Sigmoid colon (tissue), 6 donors: ENCODE measurements at regions not wholly inside any gene's neighbourhood (a gene's known extent, or its start where the extent isn't known, plus 50 kb on each side); places are given as distances from the start of the nearest gene placed in this dataset.

Source experiments
- DNase-seq: peaks from one replicate; pipeline ENCODE4 v3.0.0-alpha.2; 2019
- H3K27ac ChIP-seq, 4 donors: fragments of 200-600 bp; sonication (generic); one replicate each; pipeline ENCODE4 v1.5.1; 2016 to 2019; ENCODE audit warnings: mild to moderate bottlenecking in 1 of 4
- H3K27me3 ChIP-seq, 3 donors: fragments of 200-600 bp; sonication (generic); one replicate each; pipeline ENCODE4 v1.5.1; 2019; ENCODE audit warnings: mild to moderate bottlenecking in 1 of 3
- H3K36me3 ChIP-seq, 4 donors: fragments of 200-600 bp; sonication (generic); one replicate each; pipeline ENCODE4 v1.5.1; 2016 to 2019
- H3K4me1 ChIP-seq, 4 donors: fragments of 200-600 bp; sonication (generic); one replicate each; pipeline ENCODE4 v1.5.1; 2017 to 2019
- H3K4me3 ChIP-seq, 4 donors: fragments of 200-600 bp; sonication (generic); one replicate each; pipeline ENCODE4 v1.5.1; 2017 to 2019; ENCODE audit warnings: mild to moderate bottlenecking in 2 of 4, moderate library complexity in 1 of 4
- H3K9me3 ChIP-seq, 4 donors: fragments of 200-600 bp in 3 of 4; sonication (generic) in 3 of 4; one replicate each; pipeline versions ENCODE4 v1.5.1 to v1.6.1; 2013 to 2019
- EP300 ChIP-seq, 4 donors: sonication (generic); formaldehyde crosslinking; IDR thresholded peaks; one replicate each; pipeline ENCODE4 v1.6.1; 2017; ENCODE audit warnings: antibody characterized with exemption in 4 of 4
- POLR2A ChIP-seq, 2 donors: fragments of 450-650 bp; IDR thresholded peaks; one replicate each; pipeline ENCODE4 v1.6.1; 2016; ENCODE audit warnings: antibody characterized with exemption in 2 of 2, mild to moderate bottlenecking in 2 of 2, moderate library complexity in 2 of 2
- POLR2AphosphoS5 ChIP-seq, 4 donors: sonication (generic); formaldehyde crosslinking; IDR thresholded peaks; one replicate each; pipeline ENCODE4 v1.6.1; 2017; ENCODE audit warnings: antibody characterized with exemption in 4 of 4
- WGBS, 2 donors: extraction: QIAGEN DNeasy Blood & Tissue Kit; methylation state at CpG; one replicate each; pipeline ENCODE4 v1.1.7; 2013; 5-methylcytosine and 5-hydroxymethylcytosine counted together
- intact Hi-C: fragments of 100-400 bp; cut with DNase I; formaldehyde crosslinking; loops from one replicate; pipeline ENCODE4 v1.15.1; 2023
- TF ChIP-seq, protein P1 (sequence below), 4 experiments: fragments of 450-650 bp in 3 of 4; fragments of 200-600 bp in 1 of 4; IDR thresholded peaks; one replicate each; pipeline ENCODE4 v1.5.1; 2016 to 2019; ENCODE audit warnings: antibody characterized with exemption in 4 of 4, mild to moderate bottlenecking in 3 of 4, moderate library complexity in 2 of 4
- donor health status: healthy with polysubstance abuse.
- donor health status: healthy.

DNA sequence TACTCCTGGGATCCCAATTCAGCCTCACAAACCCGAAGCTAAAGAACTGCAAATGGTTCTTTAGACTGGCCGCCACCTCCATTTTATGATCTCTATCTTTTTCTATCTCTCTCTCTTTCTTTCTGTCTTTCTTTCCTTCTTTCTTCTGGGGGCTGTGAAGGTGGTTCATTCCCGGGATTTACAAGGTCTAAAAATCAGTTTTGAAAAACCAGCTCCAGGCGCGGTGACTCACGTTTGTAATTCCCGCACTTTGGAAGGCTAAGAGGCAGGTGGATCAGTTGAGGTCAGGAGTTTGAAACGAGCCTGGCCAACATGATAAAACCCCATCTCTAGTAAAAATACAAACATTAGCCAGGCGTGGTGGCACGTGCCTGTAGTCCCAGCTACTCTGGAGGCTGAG is 67.2 kb upstream of the VASH1 start:
- Histone ChIP-seq H3K4me1 (no peaks in the 10 kb centered on the region), H3K9me3 (no peaks in the 10 kb centered on the region), H3K27ac (no peak overlapping the region), H3K4me3 (no peak overlapping the region), H3K27me3 (no peaks in the 10 kb centered on the region), H3K36me3 (no peaks in the 10 kb centered on the region)
- 25 to 71% methylated on average over 10 of the region's 10 CpGs for WGBS, 2 donors
- intact Hi-C loops, result no loop called here
- TF ChIP-seq, protein P1, sequence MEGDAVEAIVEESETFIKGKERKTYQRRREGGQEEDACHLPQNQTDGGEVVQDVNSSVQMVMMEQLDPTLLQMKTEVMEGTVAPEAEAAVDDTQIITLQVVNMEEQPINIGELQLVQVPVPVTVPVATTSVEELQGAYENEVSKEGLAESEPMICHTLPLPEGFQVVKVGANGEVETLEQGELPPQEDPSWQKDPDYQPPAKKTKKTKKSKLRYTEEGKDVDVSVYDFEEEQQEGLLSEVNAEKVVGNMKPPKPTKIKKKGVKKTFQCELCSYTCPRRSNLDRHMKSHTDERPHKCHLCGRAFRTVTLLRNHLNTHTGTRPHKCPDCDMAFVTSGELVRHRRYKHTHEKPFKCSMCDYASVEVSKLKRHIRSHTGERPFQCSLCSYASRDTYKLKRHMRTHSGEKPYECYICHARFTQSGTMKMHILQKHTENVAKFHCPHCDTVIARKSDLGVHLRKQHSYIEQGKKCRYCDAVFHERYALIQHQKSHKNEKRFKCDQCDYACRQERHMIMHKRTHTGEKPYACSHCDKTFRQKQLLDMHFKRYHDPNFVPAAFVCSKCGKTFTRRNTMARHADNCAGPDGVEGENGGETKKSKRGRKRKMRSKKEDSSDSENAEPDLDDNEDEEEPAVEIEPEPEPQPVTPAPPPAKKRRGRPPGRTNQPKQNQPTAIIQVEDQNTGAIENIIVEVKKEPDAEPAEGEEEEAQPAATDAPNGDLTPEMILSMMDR (IDR thresholded peaks at IDR 0.05), result no peak
- TF ChIP-seq POLR2AphosphoS5 (IDR thresholded peaks at IDR 0.05), result no peak
- no peak for TF ChIP-seq POLR2A (IDR thresholded peaks at IDR 0.05)
- TF ChIP-seq EP300 (IDR thresholded peaks at IDR 0.05), result no peak
- no peak for DNase-seq

DNA sequence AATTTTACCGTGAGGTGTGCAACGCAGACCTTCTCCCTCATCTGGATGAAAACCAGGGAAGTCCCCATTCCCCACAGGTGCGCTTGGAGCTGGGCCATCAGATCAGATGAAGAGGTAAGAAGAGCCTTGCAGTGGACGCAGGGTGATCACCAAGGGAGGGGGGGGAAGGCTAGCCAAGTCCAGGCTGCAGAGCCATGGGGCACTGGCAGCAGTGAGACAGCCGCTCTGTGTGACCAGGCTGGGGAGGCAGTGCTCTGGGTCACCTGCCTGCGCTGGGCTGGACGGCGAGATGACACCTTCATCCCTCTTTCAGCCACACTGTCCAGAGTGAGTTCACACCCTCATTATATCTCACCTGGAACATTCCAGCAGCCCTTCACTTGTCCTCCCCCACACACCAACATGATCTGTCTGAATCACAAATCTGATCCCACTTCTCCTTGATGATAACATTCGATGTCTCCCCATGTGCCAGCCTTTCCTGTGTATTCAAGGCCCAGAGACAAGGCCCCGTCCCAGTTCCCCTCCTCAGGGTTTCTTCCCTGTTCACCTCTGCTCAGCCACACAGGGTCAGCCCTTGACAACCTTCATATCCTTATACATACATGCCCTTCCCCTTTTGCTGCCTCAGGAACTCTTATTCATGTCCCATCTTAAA is 65.9 kb upstream of the VASH1 start:
- peaks cover 0 to 7% (median 2%) of the 10 kb centered on the region in 4 donors for H3K4me1 ChIP-seq
- H3K27me3 ChIP-seq, result no peaks in the 10 kb centered on the region
- H3K36me3 ChIP-seq, result no peaks in the 10 kb centered on the region
- no peak overlapping the region for H3K27ac ChIP-seq
- intact Hi-C loops, result no loop called here
- no peak for DNase-seq
- 91 to 92% methylated on average over 10 of the region's 10 CpGs for WGBS, 2 donors
- TF ChIP-seq POLR2A (IDR thresholded peaks at IDR 0.05), result no peak
- TF ChIP-seq, protein P1 (IDR thresholded peaks at IDR 0.05), result no peak
- TF ChIP-seq EP300 (IDR thresholded peaks at IDR 0.05), result no peak
- no peak for TF ChIP-seq POLR2AphosphoS5 (IDR thresholded peaks at IDR 0.05)
- H3K9me3 ChIP-seq, result no peaks in the 10 kb centered on the region
- H3K4me3 ChIP-seq, result no peak overlapping the region

DNA sequence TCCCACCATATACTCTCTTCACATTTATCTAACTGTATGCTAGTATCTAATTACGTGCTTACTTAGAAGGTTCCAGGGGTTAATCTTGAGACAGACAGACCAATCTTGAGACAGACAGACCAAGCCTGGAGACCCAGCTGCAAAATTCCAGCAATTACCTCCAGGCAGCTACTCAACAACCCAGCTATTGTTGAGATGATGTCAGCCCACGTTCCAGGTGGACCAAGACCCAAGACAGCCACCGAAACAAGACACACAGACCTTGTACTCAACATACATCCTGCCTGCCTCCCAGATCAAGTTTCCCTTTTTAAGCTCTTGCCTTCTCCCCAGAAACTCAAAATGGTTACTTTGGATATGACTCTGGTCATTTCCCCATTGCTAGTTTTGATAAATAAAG is 64.9 kb upstream of the VASH1 start:
- Histone ChIP-seq H3K4me3 (no peak overlapping the region), H3K36me3 (no peaks in the 10 kb centered on the region), H3K27ac (no peak overlapping the region), H3K4me1 (peaks cover 0 to 7% (median 2%) of the 10 kb centered on the region in 4 donors), H3K9me3 (no peaks in the 10 kb centered on the region), H3K27me3 (no peaks in the 10 kb centered on the region)
- DNase-seq, result no peak
- intact Hi-C loops, result no loop called here
- TF ChIP-seq POLR2AphosphoS5 (IDR thresholded peaks at IDR 0.05), result no peak
- 85% methylated on average over 3 of the region's 3 CpGs for WGBS, 2 donors

DNA sequence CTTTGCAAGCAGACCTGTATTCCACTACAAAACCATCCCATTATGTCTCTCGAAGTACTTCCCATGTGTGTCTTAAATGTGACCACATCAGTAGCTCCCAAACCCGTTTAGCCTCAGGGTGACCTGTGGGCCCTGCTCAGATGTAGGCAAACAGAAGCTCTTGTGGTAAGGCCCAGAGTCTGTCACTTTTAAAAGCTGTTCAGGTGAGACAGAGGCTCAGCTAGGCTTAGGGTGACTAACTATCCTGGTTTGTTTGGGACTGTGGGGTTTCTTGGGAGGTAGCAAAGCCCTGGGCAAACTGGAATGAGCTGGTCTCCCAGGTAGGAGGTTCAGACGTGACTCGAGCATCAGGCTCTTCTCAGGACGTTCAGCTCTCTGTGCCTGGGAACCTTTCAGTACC is 64.5 kb upstream of the VASH1 start:
- Histone ChIP-seq H3K4me1 (peaks cover 0 to 7% (median 2%) of the 10 kb centered on the region in 4 donors), H3K9me3 (no peaks in the 10 kb centered on the region), H3K27ac (no peak overlapping the region), H3K27me3 (no peaks in the 10 kb centered on the region), H3K4me3 (no peak overlapping the region), H3K36me3 (no peaks in the 10 kb centered on the region)
- TF ChIP-seq POLR2A (IDR thresholded peaks at IDR 0.05) (no peak), EP300 (IDR thresholded peaks at IDR 0.05) (no peak)
- DNase-seq, result no peak
- 83% methylated on average over 5 of the region's 5 CpGs for WGBS, 2 donors
- intact Hi-C loops, result no loop called here

DNA sequence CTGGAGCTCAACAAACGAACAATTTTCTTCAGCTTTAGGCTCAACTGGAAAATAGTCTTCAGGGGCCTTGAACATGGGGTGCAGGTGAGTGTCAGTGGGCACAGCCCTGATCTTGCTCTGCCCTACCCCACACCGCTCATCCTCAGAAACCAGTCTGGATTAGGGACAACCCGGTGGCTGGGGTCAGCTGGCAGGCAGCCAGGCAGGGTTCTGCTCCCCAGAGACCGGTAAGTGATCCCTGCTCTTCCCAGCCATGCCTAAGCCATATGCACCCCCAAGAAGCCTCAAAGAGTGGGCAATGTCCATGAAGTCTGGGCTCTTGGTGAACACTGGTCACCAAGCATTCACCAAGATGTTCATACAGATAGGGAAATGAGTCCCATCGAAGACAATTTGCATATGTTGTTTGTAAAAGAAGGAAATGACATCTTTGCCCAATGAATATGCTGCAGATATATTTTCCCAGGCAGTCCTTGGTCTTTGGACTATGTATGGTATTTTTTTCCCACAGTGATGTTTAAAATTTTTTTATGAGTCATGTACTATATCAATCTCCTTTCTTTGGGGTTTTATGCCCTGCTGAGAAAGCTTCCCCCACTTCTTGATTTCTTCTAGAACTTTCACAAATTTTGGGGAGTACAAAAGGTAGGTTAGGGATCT is 63.9 kb upstream of the VASH1 start:
- peaks cover 0 to 7% (median 2%) of the 10 kb centered on the region in 4 donors for H3K4me1 ChIP-seq
- no peak overlapping the region for H3K4me3 ChIP-seq
- no peaks in the 10 kb centered on the region for H3K27me3 ChIP-seq
- no peak overlapping the region for H3K27ac ChIP-seq
- H3K9me3 ChIP-seq, result no peaks in the 10 kb centered on the region
- WGBS, 2 donors, result 74 to 83% methylated on average over 5 of the region's 5 CpGs
- TF ChIP-seq POLR2AphosphoS5 (IDR thresholded peaks at IDR 0.05), result no peak
- intact Hi-C loops, result no loop called here
- no peaks in the 10 kb centered on the region for H3K36me3 ChIP-seq
- DNase-seq, result no peak

DNA sequence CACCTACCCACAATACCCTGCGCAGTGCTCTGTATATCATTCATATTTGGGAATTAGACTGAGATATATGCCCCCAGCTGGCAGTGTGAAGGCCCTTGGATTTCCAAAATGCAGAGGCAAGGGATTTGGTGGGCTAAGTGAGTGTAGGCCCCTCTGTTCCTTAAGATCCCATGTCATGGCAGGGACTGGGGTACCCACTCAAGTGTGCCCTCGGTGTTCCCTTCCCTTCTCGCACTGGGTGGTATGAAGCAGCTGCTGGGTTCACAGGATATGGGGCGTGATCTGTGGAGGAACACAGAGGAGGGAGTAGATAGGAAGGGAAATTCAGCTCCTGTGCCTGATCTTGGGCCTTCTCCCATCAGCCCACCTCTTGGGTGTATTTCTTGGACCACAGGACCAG is 63.1 kb upstream of the VASH1 start:
- no peaks in the 10 kb centered on the region for H3K27me3 ChIP-seq
- intact Hi-C loops, result no loop called here
- WGBS, 2 donors, result 98 to 99% methylated on average over 4 of the region's 4 CpGs
- no peak for TF ChIP-seq POLR2AphosphoS5 (IDR thresholded peaks at IDR 0.05)
- no peak for TF ChIP-seq EP300 (IDR thresholded peaks at IDR 0.05)
- TF ChIP-seq, protein P1 (IDR thresholded peaks at IDR 0.05), result no peak
- no peak for TF ChIP-seq POLR2A (IDR thresholded peaks at IDR 0.05)
- no peaks in the 10 kb centered on the region for H3K36me3 ChIP-seq
- DNase-seq, result no peak
- no peak overlapping the region for H3K27ac ChIP-seq
- H3K4me1 ChIP-seq, result peaks cover 0 to 7% (median 2%) of the 10 kb centered on the region in 4 donors
- H3K9me3 ChIP-seq, result no peaks in the 10 kb centered on the region
- no peak overlapping the region for H3K4me3 ChIP-seq
